ENCODE measurements at regions not wholly inside any gene's neighbourhood (a gene's known extent, or its start where the extent isn't known, plus 50 kb on each side); places are given as distances from the start of the nearest gene placed in this dataset.

DNA sequence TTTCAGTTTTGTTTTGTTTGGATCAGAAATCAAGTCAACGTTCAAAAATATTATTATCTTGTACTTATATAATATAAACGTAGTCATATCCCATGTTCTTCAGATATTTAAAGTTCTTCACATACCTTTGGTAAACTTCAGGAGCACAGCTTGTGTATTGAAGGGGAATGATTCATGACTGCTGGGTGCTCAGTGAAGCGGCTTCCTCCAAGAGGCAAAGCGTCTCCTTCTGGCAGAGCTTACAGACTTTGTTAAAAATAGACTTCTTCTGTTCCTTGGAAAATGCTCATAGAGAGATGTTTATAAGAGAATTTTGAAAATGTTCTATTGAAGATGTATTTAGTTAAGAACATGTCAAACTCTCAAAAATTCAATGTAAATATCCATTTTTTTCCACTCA, 155.6 kb upstream of the CNTNAP4 start:
- TF ChIP-seq CTCF (conservative IDR thresholded peaks at IDR 0.05; ENCODE audit: low read depth, low read length) = no peak
- TF ChIP-seq RCOR1 (IDR thresholded peaks at IDR 0.05; ENCODE audit: insufficient replicate concordance, low read length) = no peak
- no peak for TF ChIP-seq CEBPB (IDR thresholded peaks at IDR 0.05; ENCODE audit: low read depth, low read length)
- no peak for TF ChIP-seq SMC3 (IDR thresholded peaks at IDR 0.05; ENCODE audit: low read depth, low read length)
- TF ChIP-seq MXI1 (IDR thresholded peaks at IDR 0.05; ENCODE audit: borderline replicate concordance, low read depth, low read length) = no peak

Data from IMR-90 (cell line).